ENCODE measurements at regions not wholly inside any gene's neighbourhood (a gene's known extent, or its start where the extent isn't known, plus 50 kb on each side); places are given as distances from the start of the nearest gene placed in this dataset.

DNA sequence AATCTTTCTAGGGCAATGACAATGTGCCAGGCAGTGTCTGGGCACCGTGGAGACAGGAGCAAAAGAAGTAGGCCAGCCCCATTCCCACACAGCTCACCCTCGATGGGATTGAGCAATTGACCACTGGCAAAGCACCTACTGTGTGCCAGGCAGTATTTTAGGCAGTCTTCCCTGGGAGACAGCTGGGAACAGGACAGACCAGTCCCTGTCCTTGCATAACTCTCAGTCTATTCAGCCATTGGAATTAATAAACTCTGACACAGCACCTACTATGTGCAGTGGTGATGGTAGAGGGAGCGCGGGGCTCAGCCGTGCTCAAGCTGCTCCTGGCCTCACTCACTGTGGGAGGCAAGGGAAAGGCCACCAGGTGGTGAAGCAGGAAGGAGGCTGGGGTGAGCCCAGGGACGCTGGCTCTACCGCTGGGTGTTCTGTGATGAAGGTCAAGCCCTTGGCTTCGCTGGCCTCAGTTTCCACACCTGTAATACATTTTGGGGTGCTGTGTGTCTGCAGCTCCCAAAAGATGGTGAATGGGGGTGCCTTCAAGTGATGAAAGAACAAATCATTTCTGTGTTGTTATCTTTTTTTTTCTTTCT is 122.3 kb upstream of the PMEPA1 start:
- Histone ChIP-seq H3K27me3 (replicated peaks; ENCODE audit: insufficient read depth, low read depth, low read length, poor library complexity) (no peaks in the 10 kb centered on the region), H3K36me3 (ENCODE audit: insufficient read depth, low read length, poor library complexity, severe bottlenecking) (no peaks in the 10 kb centered on the region), H3K4me3 (ENCODE audit: low read depth, low read length, poor library complexity, severe bottlenecking) (no peak overlapping the region), H3K27ac (ENCODE audit: low read depth, low read length, poor library complexity, severe bottlenecking) (no peak overlapping the region), H3K4me1 (ENCODE audit: insufficient read depth, low read length, poor library complexity, severe bottlenecking) (no peaks in the 10 kb centered on the region), H3K9me3 (ENCODE audit: low read depth, low read length, poor library complexity, severe bottlenecking) (no peaks in the 10 kb centered on the region)
- no TSS peak for BruUV-seq (replicated peaks)
- no peak for TF ChIP-seq EZH2 (IDR thresholded peaks at IDR 0.05; ENCODE audit: borderline replicate concordance, low read depth, low read length, poor library complexity, severe bottlenecking)
- TF ChIP-seq, protein P1, sequence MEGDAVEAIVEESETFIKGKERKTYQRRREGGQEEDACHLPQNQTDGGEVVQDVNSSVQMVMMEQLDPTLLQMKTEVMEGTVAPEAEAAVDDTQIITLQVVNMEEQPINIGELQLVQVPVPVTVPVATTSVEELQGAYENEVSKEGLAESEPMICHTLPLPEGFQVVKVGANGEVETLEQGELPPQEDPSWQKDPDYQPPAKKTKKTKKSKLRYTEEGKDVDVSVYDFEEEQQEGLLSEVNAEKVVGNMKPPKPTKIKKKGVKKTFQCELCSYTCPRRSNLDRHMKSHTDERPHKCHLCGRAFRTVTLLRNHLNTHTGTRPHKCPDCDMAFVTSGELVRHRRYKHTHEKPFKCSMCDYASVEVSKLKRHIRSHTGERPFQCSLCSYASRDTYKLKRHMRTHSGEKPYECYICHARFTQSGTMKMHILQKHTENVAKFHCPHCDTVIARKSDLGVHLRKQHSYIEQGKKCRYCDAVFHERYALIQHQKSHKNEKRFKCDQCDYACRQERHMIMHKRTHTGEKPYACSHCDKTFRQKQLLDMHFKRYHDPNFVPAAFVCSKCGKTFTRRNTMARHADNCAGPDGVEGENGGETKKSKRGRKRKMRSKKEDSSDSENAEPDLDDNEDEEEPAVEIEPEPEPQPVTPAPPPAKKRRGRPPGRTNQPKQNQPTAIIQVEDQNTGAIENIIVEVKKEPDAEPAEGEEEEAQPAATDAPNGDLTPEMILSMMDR (conservative IDR thresholded peaks at IDR 0.05; ENCODE audit: low read depth, low read length) = no peak
- POLR2A ChIA-PET (ENCODE audit: low non-redundant PET) = interaction anchor here (0.6 kb wide), 1 partner anchor 233 kb away, joined by 6 read pairs; no protein-coding TSS in a partner anchor
- CTCF ChIA-PET = interaction anchor here (0.6 kb wide), 1 partner anchor 185 kb away, joined by 4 read pairs; no protein-coding TSS in a partner anchor
- intact Hi-C loops (cut with micrococcal nuclease; ENCODE audit: unreplicated experiment) = no loop called here
- DNase-seq (ENCODE audit: low spot score) = no peak

DNA sequence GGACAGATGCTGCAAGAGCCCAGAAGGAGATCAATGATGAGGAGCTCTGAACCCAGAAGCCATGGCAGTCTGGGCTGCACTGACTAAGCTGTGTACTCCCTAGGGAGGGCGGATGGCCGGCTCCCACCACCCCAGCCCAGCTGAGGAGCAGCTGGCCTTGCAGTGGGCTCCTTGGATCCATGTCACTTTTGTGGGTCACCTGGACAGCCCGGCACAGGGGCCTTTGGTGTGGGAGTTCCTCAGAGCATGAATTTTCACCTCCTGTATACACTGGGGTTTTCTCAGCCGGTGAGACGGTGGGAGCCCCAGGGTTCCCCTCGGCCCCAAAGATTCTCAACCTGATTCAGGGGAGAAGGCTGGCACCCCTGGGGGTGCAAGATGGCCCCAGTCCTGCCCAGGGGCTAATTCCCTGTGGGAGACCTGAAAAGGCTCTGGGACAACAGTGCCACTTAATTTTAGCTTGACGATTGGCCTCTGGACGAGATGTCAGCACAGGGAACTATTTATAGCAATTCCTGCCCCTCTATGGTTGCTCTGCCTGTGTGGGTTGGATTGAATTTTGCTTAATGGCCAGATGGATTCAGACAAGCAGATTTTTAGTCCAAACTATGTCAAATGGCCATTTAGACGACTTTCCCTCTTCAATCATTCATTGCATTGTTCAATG is 121.6 kb upstream of the PMEPA1 start:
- Histone ChIP-seq H3K9me3 (ENCODE audit: low read depth, low read length, poor library complexity, severe bottlenecking) (no peaks in the 10 kb centered on the region), H3K4me3 (ENCODE audit: low read depth, low read length, poor library complexity, severe bottlenecking) (no peak overlapping the region), H3K4me1 (ENCODE audit: insufficient read depth, low read length, poor library complexity, severe bottlenecking) (no peaks in the 10 kb centered on the region), H3K27ac (ENCODE audit: low read depth, low read length, poor library complexity, severe bottlenecking) (no peak overlapping the region), H3K36me3 (ENCODE audit: insufficient read depth, low read length, poor library complexity, severe bottlenecking) (no peaks in the 10 kb centered on the region), H3K27me3 (replicated peaks; ENCODE audit: insufficient read depth, low read depth, low read length, poor library complexity) (no peaks in the 10 kb centered on the region)
- ChIA-PET CTCF (no interaction called here), POLR2A (ENCODE audit: low non-redundant PET) (no interaction called here)
- TF ChIP-seq, protein P1 (conservative IDR thresholded peaks at IDR 0.05; ENCODE audit: low read depth, low read length) = no peak
- no peak for TF ChIP-seq EZH2 (IDR thresholded peaks at IDR 0.05; ENCODE audit: borderline replicate concordance, low read depth, low read length, poor library complexity, severe bottlenecking)
- no TSS peak for BruUV-seq (replicated peaks)
- intact Hi-C loops (cut with micrococcal nuclease; ENCODE audit: unreplicated experiment) = no loop called here
- no peak for DNase-seq (ENCODE audit: low spot score)

DNA sequence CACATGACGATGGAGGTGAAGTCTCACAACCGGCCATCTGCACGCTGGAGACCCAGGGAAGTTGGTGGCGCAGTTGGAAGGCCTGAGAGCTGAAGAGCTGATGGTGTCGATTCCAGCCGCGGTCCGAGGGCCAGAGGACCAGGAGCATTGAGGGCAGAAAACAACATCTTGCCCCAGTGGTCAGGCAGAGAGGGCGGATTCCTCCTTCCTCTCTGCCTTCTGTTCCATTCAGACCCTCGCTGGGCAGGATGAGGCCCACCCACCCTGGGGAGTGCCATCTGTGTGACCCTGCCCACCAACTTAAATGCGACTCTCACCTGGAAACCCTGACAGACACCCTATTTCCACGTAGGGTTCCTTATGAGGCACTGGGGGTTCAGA is 120.7 kb upstream of the PMEPA1 start:
- no peak for DNase-seq (ENCODE audit: low spot score)
- Histone ChIP-seq H3K36me3 (ENCODE audit: insufficient read depth, low read length, poor library complexity, severe bottlenecking) (no peaks in the 10 kb centered on the region), H3K27me3 (replicated peaks; ENCODE audit: insufficient read depth, low read depth, low read length, poor library complexity) (no peaks in the 10 kb centered on the region), H3K4me3 (ENCODE audit: low read depth, low read length, poor library complexity, severe bottlenecking) (no peak overlapping the region), H3K4me1 (ENCODE audit: insufficient read depth, low read length, poor library complexity, severe bottlenecking) (no peaks in the 10 kb centered on the region), H3K27ac (ENCODE audit: low read depth, low read length, poor library complexity, severe bottlenecking) (no peak overlapping the region), H3K9me3 (ENCODE audit: low read depth, low read length, poor library complexity, severe bottlenecking) (no peaks in the 10 kb centered on the region)
- TF ChIP-seq, protein P1 (conservative IDR thresholded peaks at IDR 0.05; ENCODE audit: low read depth, low read length) = no peak
- no peak for TF ChIP-seq EZH2 (IDR thresholded peaks at IDR 0.05; ENCODE audit: borderline replicate concordance, low read depth, low read length, poor library complexity, severe bottlenecking)
- POLR2A ChIA-PET (ENCODE audit: low non-redundant PET) = no interaction called here
- intact Hi-C loops (cut with micrococcal nuclease; ENCODE audit: unreplicated experiment) = no loop called here
- CTCF ChIA-PET = no interaction called here
- no TSS peak for BruUV-seq (replicated peaks)
